ENCODE measurements at regions not wholly inside any gene's neighbourhood (a gene's known extent, or its start where the extent isn't known, plus 50 kb on each side); places are given as distances from the start of the nearest gene placed in this dataset.
A peak's percentile ranks its signal among the peaks of the same experiment; 100 is the strongest.
"Not testable (repeated sequence)": the region's sequence is repeated elsewhere in the genome, so short reads cannot be mapped to it uniquely, and the experiment has no call there.

GRCh38 chr9:101840694-101841188, 102.3 kb upstream of the GRIN3A start:
- no peak for DNase-seq

- DNase-seq: not testable (repeated sequence)
These were observed 100.5 kb upstream of the GRIN3A start for GRCh38 chr9:101838988-101839387.

GRCh38 chr9:101836021-101836420, 97.6 kb upstream of the GRIN3A start:
- no peak for DNase-seq

GRCh38 chr9:101832486-101832885, 94.0 kb upstream of the GRIN3A start:
- no peak for DNase-seq

GRCh38 chr9:101821450-101821849, 83.0 kb upstream of the GRIN3A start:
- not testable (repeated sequence) for DNase-seq

GRCh38 chr9:101820983-101821382, 82.5 kb upstream of the GRIN3A start:
- DNase-seq: not testable (repeated sequence)

GRCh38 chr9:101814064-101814463, 75.6 kb upstream of the GRIN3A start:
- DNase-seq: no peak

- DNase-seq: not testable (repeated sequence)
These were observed 69.4 kb upstream of the GRIN3A start for GRCh38 chr9:101807879-101808278.

- DNase-seq: no peak
These were observed 57.6 kb upstream of the GRIN3A start for GRCh38 chr9:101796044-101796443.

GRCh38 chr9:101795147-101795546, 56.7 kb upstream of the GRIN3A start:
- no peak for DNase-seq

GRCh38 chr9:101792475-101792874, 54.0 kb upstream of the GRIN3A start:
- no peak for DNase-seq

GRCh38 chr9:101791938-101792337, 53.5 kb upstream of the GRIN3A start:
- peak; percentile 76 for DNase-seq

- DNase-seq: no peak
These were observed 53.1 kb upstream of the GRIN3A start for GRCh38 chr9:101791533-101791932.

Measured in NCI-H82 (cell line).